ENCODE measurements at regions not wholly inside any gene's neighbourhood (a gene's known extent, or its start where the extent isn't known, plus 50 kb on each side); places are given as distances from the start of the nearest gene placed in this dataset.
"Not testable (repeated sequence)": the region's sequence is repeated elsewhere in the genome, so short reads cannot be mapped to it uniquely, and the experiment has no call there.

DNA sequence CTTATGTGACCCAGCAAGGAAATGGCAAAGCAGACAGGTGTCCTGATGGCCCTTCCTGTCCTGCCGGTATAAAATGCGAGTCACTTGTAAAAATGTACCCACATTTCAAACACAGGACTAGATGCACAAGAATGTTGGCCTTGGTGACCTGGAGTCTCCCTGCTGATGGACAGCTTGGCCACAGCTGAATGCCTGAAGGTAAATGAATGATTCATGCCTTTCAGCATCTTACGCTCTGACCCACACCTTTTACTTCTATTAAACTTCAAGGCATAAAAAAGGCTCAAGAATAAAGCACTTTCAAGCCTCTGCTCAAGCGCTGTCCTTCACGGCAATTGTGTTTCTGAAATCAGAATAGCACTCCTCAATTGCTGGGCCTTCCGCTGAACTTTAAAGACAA is 228.0 kb upstream of the SLCO3A1 start:
- DNase-seq = no peak

DNA sequence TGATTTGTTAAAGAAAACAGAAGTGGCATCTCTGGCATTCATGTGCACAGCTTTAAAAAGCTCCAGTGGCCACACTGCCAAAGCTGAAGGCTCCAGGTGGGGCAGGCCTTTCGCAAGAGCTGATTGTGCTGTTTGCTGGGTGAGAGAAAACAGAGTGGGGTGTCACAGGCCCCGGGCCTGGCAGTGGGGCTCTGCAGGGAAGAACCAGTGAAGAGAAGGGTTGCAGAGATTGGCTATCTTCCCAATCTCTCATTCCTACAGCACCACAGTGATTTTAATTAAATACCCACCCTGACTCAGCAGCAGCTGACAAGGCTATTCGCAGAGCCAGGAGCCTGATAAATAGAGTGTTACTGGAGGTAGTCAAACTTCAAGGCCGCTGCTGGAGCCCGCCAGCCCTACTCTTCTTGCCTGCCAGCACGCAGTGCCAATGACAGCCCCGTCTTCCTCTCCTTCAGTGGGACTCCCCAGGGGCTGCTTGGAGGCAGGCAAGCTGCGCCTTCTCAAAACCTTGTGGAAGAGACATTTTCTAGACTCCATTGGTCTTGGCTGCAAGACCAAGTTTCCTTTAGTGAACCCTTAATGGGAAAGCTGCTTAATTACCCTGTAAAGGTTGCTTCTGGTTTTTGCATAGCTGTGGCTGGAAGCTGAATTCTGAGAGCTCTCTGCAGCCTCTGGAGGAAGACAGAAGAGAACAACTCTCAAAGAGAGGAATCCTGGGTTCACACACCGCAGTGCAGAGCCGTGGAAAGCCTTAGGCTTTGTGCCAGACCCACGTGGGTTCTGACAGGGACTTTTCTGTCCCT is 225.8 kb upstream of the SLCO3A1 start:
- no peak for DNase-seq

DNA sequence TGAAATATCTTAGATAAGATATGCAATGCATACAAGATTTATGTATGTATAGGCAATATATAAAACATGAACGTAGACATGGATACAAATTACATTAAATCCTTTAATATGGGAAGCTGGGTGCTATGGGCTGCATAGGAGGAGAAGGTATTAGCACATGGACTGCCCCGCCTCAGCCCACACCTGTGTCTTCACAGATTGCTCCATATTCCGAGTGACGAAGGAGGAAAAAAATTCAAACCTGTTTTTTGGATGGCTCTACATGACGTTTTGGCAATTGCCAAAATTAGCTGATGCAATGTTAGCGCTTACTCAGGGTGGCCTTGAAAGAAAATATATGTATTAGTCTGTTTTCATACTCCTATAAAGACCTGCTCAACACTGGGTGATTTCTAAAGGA is 223.4 kb upstream of the SLCO3A1 start:
- DNase-seq = no peak

DNA sequence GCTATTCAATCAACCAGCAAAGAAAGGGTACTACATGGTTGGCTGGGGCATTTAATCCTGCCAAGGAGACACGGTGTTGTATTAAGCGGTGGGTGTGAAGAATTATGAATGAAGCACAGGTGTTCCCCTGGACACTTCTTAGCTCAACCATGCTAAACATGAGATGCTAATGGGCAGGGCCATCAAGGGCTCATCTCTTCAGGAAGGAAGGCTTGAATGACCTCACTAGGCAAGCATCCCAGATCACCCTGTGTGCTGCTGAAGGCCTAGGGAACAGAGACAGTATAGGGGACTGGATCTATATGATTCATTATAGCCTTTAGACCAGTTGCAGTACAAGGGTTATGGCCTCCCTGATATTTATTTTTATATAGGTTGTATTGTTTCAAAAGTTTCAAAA is 221.3 kb upstream of the SLCO3A1 start:
- DNase-seq = no peak

DNA sequence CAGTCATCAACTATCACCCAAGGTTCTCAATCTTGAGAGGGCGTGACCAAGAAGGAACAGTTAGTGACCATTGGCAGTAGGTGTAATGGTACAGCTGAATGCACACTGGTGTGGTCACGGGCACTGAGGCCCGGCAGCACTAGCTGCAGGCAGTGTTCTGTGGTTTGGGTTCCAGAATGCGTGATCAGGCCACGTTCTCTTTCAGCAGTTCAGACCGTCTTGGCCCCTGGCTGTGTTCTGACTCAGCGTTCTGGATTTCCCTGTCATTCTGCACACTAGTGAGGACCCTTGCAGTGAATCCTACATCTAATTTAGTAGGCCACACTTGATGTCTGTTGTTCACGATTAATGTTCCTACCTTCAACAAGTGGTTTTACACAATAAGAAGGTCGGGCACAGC is 220.5 kb upstream of the SLCO3A1 start:
- no peak for DNase-seq

DNA sequence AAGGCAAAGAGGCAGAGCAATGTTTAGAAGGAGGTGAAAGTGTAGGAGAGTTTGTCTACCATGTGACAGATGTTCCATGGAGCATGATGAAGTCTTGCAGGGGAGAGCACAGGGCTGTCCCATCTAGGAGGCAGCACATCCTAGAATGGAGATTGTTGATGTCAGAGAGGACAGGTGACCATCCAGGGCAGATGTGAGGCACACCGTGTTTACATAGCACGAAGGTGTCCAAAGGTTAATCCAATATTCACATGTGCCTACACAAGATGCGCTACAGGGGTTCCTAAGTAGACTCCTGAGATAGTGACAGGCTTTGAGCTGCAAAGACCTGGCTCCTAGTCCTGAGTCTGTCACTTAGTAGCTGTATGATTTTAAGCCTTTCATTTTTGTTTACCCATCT is 219.3 kb upstream of the SLCO3A1 start:
- DNase-seq = no peak

DNA sequence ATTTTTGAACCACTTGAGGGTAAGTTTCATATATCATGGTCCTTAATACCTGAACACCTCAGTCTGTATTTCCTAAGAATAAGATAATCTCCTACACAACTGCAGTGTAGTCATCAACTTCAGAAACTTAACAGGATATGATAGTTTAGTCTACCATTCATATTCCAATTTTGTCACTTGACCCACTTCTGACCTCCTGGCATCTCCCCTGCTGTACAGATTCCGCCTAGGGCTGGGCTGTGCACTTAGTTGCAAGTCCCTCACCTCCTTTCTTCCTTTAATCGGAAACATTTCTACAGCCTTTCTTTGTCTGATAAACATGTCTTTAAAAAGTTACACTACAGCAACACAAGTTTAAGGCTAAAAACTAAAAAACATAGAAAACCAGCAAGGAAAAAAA is 218.4 kb upstream of the SLCO3A1 start:
- no peak for DNase-seq

DNA sequence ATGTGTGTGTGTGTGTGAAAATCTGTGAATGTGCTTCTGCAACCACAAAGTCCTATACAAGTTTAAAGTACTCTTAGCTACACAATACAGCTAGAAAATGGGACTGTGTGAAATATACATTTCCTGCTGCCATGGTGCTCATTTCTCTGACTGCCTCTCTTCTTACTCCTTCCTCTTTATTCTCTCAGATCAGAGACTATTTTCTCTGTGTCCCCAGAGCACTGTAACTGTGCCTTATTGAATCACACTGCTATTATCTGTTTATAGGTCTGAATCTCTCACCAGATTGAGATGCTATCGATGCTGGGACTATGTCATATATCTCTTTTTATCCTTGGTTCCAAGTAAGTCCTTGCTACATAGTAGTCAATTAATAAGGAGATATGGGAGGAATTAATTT is 217.9 kb upstream of the SLCO3A1 start:
- DNase-seq = no peak

DNA sequence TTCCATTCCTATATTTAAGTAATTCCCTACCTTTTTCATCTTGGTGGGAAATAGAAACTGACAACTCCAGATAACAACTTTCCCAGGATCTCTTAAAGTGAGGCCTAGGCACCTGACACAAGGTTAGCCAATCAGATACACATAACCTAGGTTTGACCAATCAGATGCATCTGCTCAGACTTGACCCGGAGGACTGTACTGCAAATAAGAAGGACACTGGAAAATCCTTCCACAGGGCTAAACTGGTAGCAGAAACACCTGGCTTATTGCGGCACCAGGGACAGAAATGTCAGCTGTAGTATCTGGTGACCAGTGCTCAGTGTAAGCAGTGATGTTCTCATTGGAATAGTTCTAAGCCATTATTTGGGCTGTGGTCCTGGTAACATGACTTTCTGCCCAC is 204.5 kb upstream of the SLCO3A1 start:
- no peak for DNase-seq

DNA sequence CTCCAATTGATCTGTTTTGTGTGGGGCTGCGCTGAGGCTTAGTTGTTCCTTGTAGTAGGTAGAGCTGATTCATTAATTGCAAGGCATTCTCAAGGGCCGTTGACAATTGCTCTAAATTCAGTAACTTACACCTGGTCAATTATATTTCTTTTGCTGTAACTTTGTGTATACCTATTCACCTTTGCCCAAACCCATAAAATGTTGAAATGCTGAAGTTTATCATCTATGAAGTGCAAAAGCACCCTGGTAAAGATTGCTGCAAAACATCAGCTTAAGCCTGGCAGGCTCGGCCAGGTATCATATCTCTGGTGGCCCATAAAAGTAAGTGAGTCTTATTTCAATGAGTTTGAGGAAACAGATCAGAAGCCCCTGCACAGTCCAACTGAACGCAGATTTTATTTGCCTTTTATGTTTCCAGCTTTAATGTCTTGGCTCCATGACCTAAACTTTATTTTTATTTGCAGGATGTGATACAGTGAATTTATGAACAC is 203.6 kb upstream of the SLCO3A1 start:
- no peak for DNase-seq

DNA sequence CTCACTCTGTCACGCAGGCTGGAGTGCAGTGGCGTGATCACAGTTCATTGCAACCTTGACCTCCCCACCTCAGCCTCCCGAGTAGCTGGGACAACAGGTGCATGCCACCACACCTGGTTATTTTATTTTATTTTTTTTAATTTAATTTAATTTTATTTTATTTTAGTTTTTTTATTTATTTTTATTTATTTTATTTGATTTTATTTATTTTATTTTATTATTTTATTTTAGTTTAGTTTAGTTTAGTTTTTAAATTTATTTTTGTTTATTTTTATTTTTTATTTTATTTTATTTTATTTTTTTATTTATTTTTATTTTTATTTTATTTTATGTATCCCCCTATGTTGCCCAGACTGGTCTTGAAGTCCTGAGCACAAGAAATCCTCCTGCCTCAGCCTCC is 202.3 kb upstream of the SLCO3A1 start:
- no peak for DNase-seq

DNA sequence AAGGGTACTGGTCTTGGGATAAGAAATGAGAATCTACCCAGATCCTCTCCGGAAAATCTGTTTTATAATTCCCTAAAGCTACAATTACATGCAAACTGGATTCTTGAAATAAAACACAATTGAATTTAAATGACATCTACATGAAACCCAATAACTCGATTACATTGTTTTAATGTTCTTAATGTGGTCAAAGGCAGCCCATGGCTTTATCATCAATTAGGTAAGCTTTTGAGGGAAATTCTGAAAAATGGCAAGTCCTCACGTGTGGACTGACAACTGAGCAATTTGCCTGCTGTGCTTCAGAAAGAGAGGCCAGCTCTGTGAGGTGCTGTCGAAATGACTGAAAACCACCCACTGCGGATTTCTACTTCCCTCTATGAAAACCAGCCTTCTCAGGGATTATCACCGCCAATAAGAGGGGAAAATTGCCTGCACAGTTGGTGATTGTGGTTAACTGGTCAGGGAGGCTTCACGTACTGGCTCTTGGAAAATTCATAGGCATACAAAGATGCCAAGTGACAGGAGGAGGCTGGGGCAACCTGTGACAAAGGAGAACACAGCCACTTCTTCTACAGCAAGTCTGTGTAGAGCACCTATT is 200.8 kb upstream of the SLCO3A1 start:
- no peak for DNase-seq

DNA sequence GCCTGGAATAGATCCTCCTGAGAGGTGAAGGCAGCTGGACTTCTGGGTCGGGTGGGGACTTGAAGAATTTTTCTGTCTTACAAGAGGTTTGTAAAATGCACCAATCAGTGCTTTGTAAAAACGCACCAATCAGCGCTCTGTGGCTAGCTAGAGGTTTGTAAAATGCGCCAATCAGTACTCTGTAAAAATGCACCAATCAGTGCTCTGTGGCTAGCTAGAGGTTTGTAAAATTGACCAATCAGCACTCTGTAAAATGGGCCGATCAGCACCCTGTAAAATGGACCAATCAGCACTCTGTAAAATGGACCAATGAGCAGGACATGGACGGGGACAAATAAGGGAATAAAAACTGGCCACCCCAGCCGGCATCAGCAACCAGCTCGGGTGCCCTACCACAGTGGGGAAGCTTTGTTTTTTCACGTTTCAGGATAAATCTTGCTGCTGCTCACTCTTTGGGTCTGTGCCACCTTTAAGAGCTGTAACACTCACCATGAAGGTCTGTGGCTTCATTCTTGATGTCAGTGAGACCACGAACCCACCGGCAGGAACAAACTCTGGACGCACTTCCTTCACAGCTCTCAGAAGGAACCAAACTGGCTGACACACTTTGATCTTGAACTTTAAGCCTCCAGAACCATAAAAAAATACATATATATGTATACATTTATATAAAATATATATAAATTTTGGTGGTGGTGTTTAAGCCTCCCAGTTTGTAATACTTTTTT is 197.8 kb upstream of the SLCO3A1 start:
- DNase-seq = not testable (repeated sequence)

DNA sequence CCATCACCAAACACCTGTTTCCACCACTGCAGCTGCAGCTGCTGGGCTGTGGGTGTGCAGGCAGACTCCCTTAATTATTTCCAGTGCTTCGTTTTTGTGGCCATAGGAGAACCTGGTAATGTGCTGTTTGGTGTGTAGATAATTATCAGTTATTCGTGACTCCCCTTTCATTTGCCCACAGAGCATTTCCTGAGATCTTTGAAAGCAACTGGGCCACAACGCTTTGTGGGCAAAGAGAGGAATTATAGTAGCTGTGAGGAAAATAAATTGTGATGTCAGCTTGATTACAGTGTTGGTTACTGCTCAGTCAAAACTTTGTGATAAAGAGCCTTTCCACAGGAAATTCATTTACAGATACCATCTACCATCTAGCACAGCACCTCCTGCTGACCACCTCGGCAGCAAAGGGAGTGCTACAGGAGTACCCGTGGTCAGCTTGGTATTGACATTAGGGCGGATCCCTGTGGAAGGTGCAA is 193.3 kb upstream of the SLCO3A1 start:
- no peak for DNase-seq

DNA sequence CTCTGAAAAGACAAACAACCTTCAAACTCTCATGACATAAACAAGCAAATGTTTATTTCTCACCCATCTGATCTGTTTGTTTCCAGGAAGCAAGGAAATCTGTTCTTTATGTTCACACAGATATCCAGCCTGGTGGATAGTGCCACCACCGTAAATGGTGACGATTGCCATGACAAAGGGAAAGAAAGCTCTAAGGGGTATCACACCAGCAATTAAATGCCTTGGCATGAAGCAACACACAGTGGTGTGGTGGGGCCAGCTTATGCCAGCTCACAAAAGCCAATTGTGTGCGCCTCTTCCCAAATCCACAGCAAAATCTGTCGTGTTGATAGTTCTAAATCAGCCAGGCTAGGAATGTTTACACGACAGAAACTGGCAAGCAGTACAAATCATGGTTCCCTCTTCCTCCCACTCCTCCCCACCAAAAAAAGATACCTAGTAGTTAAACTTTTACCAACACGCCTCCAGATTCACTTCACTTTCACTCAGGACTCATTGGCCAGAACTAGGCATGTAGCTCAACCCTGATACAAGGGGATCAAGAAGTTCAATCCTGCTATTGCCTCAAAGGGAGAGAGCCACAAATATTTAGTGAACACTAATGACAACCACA is 189.2 kb upstream of the SLCO3A1 start:
- no peak for DNase-seq

DNA sequence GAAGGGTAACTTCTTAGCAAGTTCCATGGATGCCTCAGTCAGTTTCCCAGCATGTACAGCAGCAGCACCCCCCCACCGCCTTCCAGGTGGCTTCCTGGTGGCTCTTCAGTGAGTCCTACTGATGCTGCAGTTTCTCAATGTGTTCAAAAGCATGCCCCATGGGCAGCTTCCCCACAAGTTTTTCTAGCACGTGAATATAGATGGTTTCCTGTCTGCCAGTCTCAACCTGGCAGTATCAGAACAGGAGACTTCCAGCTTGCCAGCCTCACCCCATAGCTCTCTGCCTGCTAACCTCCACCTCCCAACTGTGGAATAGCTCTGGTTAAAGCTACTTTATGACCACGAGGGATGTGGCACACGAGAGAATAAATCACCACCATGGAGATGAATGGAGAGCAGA is 188.3 kb upstream of the SLCO3A1 start:
- no peak for DNase-seq

DNA sequence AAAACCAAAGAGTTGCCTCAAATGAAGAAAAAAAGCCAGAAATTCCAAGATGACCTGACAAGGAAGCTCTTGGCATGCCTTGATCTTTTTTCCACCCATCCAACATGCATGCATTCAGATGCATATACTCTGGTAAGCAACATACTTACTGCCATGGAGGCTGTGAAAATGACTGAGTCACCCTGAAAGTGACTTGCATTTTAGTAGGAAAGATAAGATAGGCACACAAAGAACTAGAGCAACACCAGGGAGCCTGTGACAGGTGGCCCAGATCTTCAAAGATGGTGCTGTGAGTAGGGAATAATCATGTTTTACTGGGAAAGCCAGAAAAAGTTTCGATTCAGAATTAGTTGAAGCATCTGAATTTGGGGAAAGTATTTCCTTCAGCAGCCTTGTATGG is 185.1 kb upstream of the SLCO3A1 start:
- no peak for DNase-seq

DNA sequence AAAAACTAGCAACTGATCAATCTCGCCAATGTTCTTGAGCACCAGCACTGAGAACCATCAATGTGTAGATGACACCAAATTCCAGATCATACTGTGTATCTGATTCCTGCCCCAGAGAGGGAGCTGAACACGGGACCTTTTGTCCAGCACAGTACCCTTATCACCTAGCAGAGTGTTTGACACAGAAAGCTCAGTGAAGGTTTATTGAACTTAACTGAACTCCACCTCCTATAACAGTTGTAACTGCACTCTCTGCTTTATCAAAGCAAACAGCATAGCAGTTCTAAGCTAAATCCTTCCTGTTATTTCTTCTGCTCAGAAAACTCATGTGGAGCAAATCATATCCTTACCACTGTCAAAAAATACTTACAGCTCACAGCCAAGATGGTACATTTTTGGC is 183.4 kb upstream of the SLCO3A1 start:
- DNase-seq = no peak

DNA sequence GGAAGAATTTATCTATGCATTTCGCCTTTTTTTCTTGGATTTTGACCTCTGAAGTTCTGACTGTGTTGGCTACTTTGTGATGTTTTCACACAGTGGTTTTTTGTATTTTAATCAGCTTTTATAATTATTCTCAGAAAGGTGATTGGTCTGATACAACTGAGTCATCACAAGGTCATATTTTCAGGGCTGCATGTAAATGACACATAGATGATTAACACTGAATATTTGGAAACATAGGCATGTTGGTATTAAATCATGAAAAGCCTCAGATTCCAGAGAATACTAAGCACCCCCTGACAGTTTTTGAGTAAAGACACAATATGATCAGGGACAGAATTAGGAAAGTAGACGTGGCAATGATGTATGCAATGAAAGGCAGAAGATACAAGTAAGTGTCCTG is 175.5 kb upstream of the SLCO3A1 start:
- DNase-seq = no peak

DNA sequence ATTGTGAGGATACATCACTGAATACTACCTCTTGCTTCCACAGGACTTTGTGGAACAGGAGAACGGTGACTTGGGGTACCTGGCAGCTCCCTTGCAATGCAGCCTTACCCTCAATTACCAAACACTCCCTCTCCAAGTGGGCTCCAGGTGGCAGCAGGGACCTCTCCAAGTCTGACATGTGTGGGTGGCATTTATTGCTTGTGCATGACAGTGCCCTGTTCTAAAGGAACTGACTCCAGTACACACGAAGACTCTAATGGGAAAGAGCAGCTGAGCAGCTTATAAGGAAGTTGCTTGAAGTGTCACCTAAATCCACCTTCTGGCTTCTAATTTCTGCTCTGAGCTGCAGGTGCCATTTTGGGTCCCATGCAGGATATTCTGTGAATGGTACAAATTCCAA is 174.1 kb upstream of the SLCO3A1 start:
- no peak for DNase-seq

DNA sequence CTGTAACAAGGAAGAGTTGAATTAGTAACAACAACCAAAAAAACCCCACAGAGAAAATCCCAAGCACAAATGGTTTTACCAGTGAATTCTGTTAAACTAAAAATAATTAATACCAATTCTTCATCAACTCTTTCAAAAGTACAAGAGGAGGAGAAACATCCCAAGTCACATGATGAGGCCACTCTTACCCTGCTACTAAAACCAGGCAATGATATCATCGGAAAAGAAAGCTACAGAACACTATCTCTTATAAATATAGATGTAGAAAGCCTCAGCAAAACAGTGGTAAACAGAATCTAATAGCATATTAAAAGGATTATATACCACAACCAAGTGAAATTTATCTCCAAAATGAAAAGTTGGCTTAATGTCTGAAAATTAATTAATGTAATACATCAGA is 168.1 kb upstream of the SLCO3A1 start:
- no peak for DNase-seq

DNA sequence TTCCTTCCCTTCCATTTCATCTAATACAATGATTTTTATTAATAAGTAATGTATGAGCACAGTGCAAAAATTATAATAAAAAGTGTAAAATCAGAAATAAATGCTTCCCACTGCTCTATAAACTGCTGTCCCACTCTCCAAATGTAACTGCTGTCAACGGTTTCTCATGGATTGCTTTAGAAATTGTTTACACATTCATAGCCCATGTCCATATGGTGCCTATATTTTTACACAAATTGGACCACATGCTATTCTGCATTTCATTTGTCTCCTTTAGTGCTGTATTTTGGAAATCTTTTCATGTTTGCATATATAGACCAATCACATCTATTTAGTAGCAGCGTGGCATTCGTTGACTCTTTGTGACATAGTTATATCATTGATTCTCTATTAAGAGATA is 164.7 kb upstream of the SLCO3A1 start:
- no peak for DNase-seq

DNA sequence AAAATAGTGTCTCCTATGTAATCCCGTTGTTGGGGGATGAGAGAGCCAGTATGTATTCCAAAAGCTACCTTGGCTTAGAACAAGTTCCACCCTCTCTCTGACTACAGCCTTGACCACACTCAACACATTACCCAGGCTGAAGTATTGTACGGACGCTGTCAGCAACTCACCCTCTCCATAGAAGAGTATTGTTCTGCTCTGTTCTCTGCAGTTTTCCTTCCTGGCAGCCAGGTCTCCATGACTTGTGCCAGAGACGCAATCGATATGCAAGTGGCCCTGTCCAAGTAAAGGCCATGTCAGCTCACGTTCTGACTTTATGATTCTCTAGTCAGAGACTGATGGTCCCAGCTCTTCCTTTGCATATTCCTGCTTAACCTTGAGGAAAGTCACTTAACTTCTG is 164.1 kb upstream of the SLCO3A1 start:
- DNase-seq = no peak

DNA sequence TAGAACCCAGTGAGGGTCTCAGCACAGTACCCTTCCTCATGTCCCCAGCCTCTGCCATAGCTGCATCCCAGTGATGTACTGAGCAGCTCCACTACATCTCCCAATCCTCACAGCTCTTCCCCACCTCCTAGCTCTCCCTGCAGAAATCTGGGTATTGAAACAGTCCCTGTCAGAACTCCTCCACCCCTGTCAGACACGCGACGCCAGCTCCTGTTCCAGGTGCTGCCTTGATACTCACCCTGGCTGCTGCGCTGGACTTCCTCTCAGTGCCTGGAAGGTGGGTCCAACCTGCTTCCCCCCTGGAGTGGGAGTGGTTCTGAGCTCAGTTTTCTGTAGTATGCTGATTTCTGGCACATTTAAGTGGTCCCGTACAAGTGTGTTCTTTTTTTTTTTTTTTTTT is 160.9 kb upstream of the SLCO3A1 start:
- DNase-seq = no peak

Measured in activated CD4-positive, alpha-beta T cell treated with anti-CD3 and anti-CD28 coated beads, Interleukin-2, amount 50 U/mL, for 16 hours (primary cell).